Fibroblast of peridontal ligament (primary cell): ENCODE measurements at regions not wholly inside any gene's neighbourhood (a gene's known extent, or its start where the extent isn't known, plus 50 kb on each side); places are given as distances from the start of the nearest gene placed in this dataset.

Experiments
- DNase-seq: peaks from one replicate; pipeline ENCODE4 v3.0.0-alpha.2; 2010; ENCODE audit errors: extremely low read depth

DNA sequence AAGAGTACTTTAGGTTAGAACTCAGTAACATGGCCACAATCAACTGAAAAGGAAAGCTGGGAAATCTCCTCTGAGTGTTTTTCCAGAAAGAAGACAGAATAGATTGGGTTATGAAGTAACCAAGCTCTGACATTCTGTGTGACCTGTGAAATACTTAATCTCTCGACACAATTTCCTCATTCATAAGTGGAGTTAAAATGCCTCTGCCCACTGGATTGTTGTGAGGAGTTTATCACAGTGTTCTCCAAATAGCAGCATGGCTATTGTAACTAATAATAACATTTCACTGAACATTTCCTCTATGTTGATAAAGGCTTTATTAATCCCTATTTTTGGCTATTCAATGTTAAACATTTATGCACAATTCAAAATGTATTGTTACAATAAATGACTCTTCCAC is 311.0 kb downstream of the GABRB2 start:
- no peak for DNase-seq

DNA sequence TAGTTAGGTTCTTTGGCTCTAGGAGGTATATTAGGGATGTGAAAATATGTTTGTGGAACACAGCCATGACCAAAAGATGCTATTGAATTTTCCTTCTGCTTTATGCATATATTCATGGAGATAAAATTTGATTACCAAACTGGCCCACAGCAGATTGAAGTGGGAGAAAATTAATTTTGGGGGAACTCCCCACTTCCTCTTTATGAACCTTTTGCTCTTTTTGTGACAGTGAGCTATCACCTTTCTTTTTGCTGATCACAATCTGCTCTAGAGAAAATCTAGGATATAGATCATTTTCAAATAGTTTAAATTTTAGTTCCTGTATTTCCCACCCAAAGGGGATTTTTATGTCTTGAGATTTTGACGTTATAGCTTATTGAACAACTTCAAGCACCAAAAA is 313.0 kb downstream of the GABRB2 start:
- DNase-seq: no peak

DNA sequence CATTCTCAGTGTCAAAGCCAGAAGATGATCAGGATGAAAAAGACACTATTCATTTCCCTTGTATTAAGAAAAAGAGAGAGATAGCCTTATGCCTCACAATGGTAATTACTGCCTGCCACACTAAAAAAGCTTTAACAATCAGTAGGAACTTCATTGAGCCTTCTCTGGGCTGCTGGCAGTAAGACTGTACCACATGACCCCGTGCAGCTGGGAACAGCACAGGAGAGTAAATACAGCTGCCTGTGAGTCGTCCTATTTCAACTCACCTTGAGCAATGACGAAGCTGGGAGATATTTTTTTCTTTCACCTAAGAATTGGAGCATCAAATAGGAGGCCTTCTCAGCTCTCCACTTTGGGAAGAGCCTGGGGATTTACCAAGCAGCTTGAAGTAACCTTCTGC is 316.3 kb downstream of the GABRB2 start:
- no peak for DNase-seq

DNA sequence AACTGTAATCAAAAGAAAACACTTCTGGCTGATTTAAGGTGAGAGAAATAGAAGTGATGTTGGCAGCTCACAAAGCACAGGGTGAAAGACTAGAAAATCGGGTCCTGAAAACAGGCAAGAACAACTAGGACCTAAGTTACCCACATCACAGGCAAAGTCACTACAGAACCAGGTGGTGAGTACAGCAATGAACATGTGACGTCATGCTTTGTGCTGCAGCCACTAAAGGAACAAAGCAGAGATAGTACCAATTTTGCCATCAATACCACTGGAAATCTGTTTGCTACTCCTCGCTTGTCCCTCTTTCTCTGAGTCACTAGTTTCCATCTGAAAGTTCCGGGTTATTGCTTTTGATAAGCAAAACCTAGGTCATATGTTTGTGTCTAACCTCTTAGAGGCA is 326.7 kb downstream of the GABRB2 start:
- DNase-seq: no peak

DNA sequence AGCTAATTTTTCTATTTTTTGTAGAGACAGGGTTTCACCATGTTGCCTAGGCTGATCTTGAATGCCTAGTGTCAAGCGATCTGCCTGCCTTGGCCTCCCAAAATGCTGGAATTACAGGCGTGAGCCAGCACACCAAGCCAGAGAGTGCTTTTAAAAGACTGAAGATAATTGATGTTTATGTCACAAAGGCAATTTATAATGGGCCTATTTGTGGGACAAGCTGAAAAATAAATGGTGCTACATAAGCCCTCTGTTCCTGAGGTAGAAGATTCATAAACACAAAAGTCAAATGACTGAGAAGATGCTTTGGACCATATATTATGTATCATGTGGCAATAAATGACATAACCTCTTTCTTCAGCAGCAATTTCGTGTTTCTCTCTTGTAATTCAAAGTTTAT is 329.6 kb downstream of the GABRB2 start:
- DNase-seq: no peak

DNA sequence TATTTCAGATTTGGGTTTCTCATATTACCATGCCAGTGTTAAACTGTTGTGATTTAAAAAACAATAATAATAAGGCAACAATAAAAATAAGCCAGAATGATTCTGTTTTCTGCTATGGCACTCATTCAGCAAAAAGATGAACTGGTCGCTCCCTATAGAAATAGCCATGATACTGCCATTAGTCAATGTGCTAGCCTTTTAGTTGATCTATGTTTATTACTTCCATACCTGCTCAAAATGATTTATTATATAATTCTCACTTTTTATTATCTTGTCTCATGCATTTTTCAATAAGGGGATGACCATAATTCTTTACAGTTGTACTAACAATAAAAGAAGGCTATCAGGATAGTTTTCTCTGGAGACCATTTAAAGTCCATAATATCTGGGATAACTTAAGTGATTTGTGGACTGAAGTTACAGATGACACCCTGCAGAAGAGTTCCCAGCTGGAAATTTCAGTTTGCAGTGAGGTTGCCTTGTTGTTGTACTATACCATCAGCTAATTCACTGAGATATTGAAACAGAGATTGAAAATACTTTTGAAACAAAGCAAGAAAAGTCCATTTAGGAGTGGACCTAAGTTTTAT is 334.3 kb downstream of the GABRB2 start:
- no peak for DNase-seq

DNA sequence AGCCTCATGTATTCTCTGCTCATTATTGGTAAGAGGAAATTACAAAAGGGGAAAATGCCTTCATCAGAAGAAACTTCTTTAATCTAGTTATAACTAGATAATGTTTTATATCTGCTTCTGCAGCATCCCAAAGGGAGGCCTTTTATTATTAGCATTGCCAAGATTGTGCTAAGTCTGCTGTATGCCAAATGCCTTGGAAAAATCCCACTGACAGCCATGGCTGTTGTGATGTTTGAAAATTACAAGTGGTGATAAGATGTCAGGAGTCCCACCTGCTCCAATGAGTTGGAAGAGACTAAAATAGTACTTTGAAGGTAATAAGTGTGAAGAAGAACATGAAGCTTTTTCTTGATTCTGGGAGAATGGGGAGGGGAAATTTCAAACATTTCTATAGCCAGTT is 345.0 kb downstream of the GABRB2 start:
- DNase-seq: no peak

DNA sequence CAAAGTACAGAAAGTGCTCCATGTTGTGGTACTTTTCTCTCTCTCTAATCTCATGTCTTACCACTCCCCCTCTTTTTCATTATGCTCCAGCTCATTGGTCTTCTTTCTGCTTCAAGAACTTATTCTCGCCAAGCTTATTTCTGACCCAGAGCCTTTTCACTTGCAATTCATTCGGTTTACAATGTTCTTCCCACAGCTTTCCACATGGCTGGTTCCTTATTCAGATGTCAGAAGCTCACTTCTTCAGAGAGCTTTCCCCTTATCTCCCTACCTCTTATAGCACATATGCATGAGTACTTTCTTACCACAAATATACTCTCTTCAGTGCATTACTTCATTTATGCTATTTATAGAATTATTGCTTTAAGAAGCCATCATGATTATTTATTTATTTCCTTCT is 338.8 kb upstream of the ATP10B start:
- no peak for DNase-seq

DNA sequence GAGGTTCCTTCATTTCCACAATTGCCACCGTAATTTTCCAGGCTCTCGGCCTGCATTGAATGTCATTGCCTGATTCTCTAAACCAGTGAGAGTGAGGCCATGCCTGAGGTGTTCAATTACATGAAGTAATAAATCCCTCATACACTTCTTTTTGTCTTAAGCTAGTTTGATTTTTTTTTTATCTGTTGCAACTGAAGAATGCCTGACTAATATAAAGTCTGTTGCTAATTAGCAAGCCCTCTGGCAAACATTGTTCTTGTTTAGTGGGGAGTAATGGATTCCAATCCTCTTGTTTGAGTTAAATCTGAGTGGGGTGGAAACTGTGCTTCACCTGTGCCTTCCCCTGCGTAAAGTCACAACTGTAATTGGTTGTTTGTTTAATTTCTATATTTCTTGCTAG is 338.1 kb upstream of the ATP10B start:
- no peak for DNase-seq

DNA sequence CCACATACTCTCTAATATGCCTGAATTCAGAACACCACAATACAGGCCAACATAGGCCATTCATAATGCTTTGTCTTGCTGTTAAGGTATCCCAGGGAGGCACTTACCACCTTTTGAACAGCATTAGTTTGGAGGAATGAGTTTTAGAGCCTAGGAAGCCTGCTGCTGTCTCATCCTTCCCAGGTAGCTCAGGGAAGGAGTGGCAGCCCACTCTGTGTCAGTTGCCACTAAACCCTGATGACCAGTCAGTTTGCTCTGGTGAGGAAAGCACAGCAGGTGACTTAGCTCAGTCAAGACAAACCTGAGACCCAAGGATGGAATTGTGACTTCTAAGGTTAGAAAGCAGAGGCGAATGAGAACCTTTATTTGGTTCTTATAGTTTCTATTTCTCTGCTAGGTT is 337.4 kb upstream of the ATP10B start:
- no peak for DNase-seq

DNA sequence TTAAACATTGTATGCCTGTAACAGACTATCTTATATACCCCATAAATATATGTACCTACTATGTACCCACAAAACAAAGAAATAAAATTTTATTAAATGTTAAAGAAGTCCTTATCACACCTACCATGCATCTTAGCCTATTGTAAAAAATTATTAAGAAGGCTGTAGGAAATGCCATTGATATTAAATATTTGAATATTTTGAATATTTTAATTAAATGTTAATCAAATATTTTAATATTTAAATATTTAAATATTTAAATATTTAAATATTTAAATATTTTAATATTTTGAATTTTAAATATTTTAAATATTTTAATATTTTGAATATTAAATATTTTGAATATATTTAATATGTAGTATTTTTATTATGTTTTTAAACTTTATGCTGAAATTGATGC is 331.5 kb upstream of the ATP10B start:
- DNase-seq: no peak

DNA sequence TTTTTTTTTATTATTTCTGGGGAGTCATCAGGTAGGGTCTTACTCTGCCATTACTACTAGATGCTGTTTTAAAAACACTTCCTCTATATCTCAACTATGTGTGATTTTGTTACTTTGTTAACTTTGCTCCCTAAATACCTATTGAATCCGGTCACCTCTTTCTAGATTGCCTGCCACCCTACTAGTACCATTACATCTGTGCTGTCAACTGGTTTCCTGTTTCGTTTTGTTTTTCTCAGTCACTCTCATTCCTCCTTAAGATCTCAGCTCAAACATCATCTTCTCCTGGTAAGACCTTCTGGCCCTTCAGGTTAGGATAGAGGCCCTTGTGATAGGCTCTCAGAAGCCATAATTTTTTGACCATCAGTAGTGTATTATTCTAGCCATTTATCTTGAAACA is 324.2 kb upstream of the ATP10B start:
- DNase-seq: no peak

DNA sequence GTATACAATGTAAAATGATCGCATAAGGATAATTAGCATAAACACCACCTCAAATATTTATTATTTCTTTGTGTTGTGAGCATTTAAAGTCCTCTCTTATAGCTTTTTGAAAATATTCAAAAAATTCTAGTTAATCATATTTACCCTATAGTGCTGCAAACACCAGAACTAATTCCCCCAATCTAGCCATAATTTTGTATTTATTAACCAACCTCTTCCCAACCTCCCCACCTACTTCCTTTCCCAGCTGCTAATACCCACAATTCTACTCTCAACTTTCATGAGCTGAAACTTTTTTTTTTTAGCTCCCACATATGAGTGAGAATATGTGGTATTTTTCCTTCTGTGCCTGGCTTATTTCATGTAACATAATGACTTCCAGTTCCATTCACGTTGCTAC is 317.8 kb upstream of the ATP10B start:
- no peak for DNase-seq

DNA sequence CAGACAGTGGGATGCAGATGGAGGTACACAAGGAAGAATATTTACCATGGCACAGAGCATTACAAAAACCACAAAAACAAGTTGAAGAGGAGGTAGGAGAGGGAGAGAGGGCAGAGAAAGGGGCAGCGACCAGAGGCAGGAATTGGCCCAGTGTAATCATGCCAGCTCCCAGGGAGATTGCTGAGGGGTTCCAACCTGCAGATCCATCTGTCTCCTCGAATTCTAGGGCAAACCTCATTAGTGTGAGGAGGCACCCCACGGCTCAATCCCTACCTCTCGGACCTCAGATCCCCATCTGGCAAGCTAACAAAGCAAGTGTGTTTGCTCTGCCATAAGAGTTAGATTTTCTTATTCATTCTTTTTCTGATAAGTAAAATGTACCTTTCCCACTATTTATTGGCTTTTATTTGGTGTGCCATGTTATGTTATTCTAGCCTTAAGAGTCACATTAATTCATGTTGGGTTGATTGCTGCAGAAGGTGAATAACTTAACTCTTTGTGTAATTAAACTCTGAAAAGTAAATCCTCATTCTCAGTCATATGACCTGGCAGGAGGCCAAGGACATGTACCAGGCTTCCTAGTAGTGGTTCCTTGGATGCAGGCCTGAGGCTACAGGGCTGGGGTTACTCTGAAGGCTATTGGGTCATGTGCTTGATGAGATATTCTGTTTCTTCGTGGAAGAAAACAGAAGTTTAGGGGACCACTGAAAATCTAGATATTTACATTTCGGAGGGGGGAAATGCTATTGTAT is 315.2 kb upstream of the ATP10B start:
- DNase-seq: no peak

DNA sequence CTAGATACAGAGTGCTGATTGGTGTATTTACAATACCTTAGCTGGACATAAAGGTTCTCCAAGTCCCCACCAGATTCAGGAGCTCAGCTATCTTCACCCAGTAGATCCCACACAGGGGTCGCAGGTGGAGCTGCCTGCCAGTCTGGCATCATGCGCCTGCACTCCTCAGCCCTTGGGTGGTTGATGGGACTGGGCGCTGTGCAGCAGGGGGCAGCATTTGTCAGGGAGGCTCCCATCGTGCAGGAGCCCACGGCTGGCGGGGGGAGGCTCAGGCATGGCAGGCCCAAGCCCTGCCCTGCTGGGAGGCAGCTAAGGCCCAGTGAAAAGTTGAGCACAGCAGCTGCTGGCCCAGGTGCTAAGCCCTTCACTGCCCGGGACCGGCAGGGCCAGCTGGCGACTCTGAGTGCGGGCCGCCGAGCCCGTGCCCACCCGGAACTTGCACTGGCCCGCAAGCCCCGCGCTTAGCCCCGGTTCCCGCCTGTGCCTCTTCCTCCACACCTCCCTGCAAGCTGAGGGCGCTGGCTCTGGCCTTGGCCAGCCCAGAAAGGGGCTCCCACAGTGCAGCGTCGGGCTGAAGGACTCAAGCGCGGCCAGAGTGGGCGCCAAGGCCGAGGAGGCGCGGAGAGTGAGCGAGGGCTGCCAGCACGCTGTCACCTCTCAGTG is 314.1 kb upstream of the ATP10B start:
- DNase-seq: no peak

DNA sequence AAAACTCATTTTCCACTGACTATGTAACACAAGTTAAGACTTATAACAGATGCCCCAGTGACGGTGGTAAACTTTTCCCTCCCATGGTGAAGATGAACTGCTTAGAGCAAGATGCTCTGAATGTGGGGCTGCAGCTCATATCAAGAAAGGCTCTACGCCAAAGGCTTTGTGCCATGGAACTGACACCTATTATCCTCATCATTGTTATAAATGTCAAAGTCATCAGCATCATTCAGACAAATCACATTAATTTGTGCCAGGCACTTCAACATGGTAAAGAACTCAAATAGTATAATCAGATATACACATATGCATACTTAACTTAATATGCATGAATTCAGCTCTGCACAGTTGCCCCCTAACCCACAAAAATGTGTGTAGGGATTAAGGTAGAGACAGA is 305.9 kb upstream of the ATP10B start:
- DNase-seq: no peak

DNA sequence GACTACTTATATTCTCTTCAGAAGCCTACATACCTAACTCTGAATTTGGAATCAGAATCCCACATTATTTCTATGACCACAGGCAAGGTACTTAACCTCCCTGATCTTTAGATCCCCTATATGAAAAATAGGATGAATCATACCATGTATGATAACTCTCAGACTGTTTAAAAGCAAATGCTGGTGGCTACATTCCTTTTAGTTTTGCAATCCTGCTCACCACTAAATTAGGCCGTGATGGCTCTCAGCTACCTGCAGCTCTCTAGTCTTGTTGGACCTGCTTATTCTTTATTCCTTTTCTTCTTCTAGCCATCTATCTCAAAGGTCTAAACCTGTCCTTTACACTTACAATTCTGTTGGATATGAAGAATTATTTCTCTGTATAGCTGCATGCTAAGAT is 303.4 kb upstream of the ATP10B start:
- DNase-seq: no peak

DNA sequence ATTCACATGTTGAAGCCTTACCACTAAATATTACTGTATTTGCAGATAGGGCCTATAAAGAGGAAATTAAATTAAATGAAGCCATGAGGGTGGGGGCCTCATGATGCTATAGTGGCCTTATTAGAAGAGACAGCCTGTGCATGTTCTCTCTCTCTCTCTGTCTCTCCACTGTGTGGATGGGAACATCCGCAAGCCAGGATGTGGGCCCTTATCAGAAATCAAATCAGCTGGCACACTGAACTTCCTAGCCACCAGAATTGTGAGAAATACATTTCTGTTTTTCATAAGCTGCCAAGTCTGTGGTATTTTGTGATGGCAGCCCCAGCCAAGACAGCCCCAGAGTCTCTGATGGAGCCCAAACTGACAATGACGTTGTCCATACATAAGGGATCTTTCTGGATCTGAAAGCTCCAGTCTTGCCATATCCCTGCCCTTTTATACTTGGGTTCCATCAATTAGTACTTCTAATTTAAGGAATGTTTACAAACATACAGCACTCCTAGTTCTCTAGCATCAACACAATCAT is 300.5 kb upstream of the ATP10B start:
- DNase-seq: no peak

DNA sequence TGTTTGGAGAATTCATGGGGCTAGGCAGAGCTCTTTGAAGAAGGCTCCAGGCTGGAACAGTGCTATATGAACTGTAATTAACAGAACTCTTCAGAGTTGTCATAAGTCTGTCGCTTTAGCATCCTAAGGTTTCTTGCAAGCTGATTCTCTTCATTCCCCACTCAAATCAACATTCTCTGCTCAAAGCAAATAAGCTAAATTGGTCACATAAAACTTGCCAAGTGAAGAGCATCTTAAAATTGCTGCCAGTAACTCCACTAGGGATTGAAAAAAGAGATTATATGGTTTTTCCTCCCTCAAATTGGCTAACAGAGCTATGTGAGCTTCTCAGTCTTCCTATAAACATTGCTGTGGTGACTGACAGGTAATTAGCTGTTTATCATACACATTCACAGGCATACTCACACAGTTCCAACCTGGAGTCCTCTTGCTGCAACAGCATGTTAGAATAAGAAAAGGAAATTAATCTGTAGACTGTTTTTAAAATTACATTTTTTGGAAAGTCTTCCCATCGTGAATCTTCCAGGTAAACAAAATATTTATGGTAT is 298.5 kb upstream of the ATP10B start:
- no peak for DNase-seq

DNA sequence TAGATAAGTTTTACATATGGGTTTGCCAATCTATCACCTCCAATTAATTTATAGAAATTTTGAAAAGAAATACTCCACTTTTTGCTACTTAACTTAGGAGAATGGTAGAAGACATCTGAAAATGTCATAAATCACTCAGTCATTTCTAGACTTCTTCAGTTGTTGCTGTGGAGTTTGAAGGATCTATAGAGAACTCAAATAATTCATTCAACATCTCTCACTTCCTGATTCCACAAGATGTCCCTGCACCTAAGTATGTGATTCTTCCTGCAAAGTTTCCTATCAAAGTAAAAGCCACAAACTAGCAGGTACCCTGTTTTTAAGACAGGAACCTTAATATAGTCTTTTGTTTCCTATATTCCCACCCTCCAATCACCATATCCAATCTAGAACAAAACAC is 297.1 kb upstream of the ATP10B start:
- no peak for DNase-seq

DNA sequence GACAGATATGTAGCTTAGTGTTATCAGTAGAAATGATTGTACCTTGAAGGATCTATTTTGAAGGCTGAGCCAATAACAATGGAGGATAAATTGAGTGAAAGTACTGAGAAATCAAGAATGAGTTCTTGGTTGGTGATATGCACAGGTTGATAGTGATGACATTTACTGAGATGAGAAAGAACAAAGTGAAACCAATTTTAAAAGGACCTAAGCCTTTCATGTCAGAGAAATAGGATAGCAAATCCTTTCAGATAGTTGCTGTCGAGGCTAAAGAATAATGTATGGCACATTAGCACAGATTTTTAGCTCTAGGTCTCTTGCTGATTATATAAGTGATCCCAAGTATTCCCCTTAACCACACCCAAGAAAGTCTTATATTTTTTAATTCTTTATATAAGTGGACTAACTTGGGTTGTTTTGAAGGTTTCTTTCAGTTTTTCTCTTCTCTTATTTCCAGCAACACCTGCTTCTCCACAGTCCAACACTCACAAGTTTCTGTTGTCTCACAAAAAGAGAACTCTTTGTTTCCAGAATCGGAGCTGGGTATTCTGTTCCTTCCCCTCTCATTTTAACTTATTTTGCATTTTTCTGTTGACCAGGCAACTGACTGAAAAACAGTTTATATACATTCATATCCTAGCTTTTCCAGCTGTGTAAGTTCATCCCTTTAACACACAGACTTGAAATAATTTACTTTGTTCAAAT is 286.9 kb upstream of the ATP10B start:
- DNase-seq: no peak

DNA sequence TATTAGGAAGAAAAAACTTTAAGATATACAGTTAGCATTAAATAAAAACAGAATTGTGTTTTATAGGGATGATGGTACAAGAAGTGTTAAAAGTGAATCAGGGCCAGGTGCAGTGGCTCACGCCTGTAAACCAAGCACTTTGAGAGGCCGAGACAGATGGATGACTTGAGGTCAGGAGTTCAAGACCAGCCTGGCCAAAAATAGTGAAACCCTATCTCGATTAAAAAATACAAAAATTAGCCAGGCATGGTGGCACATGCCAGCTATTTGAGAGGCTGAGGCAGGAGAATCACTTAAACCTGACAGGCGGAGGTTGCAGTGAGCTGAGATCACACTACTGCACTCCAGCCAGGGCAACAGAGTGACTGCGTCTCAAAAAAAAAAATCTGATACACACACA is 282.9 kb upstream of the ATP10B start:
- DNase-seq: no peak
